Caco-2 (cell line): ENCODE measurements at regions not wholly inside any gene's neighbourhood (a gene's known extent, or its start where the extent isn't known, plus 50 kb on each side); places are given as distances from the start of the nearest gene placed in this dataset.
"Not testable (repeated sequence)": the region's sequence is repeated elsewhere in the genome, so short reads cannot be mapped to it uniquely, and the experiment has no call there.

Experiments used
- BruUV-seq: library from RNA; stranded (reverse); fragments of 400-500 nt; replicated peaks from 2 replicates; lab custom pipeline; 2021; lab: Mats Ljungman, UMichigan
- CTCF ChIA-PET: fragments of 300-600 bp; sonication (Branson Sonifier 250); formaldehyde crosslinking; loops from one replicate; lab custom pipeline; 2022; ENCODE audit warnings: antibody characterized with exemption; lab: Charles Lee
- POLR2A ChIA-PET: fragments of 300-600 bp; sonication (Branson Sonifier 250); formaldehyde crosslinking; loops from one replicate; lab custom pipeline; 2022; ENCODE audit warnings: antibody characterized with exemption; lab: Charles Lee
- DNase-seq, 2 experiments: peaks; one replicate each; pipeline versions ENCODE4 v3.0.0 to v3.0.0-alpha.2; 2020 to 2022
- H3K27me3 ChIP-seq: replicated peaks from 2 replicates; pipeline ENCODE4 v1.6.0; 2011; ENCODE audit warnings: low read length; ENCODE audit not compliant: control insufficient read depth, insufficient read depth
- H3K36me3 ChIP-seq: 2 replicates; pipeline ENCODE4 v1.5.1; 2011; ENCODE audit warnings: low read length; ENCODE audit not compliant: control insufficient read depth, insufficient read depth
- H3K4me1 ChIP-seq: fragments of 250-450 bp; sonication (Bioruptor Pico); 2 replicates; pipeline ENCODE4 v1.5.1; 2020; ENCODE audit warnings: mild to moderate bottlenecking
- H3K4me3 ChIP-seq: 2 replicates; pipeline ENCODE4 v1.5.1; 2011; ENCODE audit warnings: low read depth, mild to moderate bottlenecking, control low read depth, low read length
- H3K9me3 ChIP-seq: fragments of 250-450 bp; sonication (Bioruptor Pico); 2 replicates; pipeline ENCODE4 v1.5.1; 2020; ENCODE audit warnings: mild to moderate bottlenecking, moderate library complexity
- H3K27ac Mint-ChIP-seq: one replicate; pipeline ENCODE4 v1.8.0; 2022; ENCODE audit warnings: mixed read lengths; ENCODE audit not compliant: unreplicated experiment
- H3K27me3 Mint-ChIP-seq: one replicate; pipeline ENCODE4 v1.8.0; 2022; ENCODE audit warnings: mixed read lengths; ENCODE audit not compliant: insufficient read depth, unreplicated experiment
- H3K36me3 Mint-ChIP-seq: one replicate; pipeline ENCODE4 v1.8.0; 2022; ENCODE audit warnings: mild to moderate bottlenecking, mixed read lengths; ENCODE audit not compliant: insufficient read depth, unreplicated experiment
- H3K4me1 Mint-ChIP-seq: one replicate; pipeline ENCODE4 v1.8.0; 2022; ENCODE audit warnings: low read depth, mixed read lengths; ENCODE audit not compliant: unreplicated experiment
- H3K4me3 Mint-ChIP-seq: one replicate; pipeline ENCODE4 v1.8.0; 2022; ENCODE audit warnings: mild to moderate bottlenecking, moderate library complexity, mixed read lengths; ENCODE audit not compliant: unreplicated experiment
- H3K9me3 Mint-ChIP-seq: one replicate; pipeline ENCODE4 v1.8.0; 2022; ENCODE audit warnings: mixed read lengths; ENCODE audit not compliant: unreplicated experiment
- CTCF ChIP-seq, 2 experiments: fragments of 200-600 bp in 1 of 2; IDR thresholded peaks; 1 replicate in 1 of 2; 2 replicates in 1 of 2; pipeline versions ENCODE4 v1.5.1 to v1.8.0; 2011 to 2022; ENCODE audit warnings: antibody characterized with exemption in 1 of 2, control low read depth in 1 of 2, inconsistent platforms in 1 of 2, low read depth in 1 of 2, low read length in 1 of 2, mild to moderate bottlenecking in 1 of 2, moderate library complexity in 1 of 2; ENCODE audit not compliant: insufficient read depth in 1 of 2, severe bottlenecking in 1 of 2, unreplicated experiment in 1 of 2
- intact Hi-C: fragments of 100-400 bp; cut with micrococcal nuclease; formaldehyde crosslinking; loops from one replicate; pipeline ENCODE4 v1.10.0; 2022; ENCODE audit not compliant: unreplicated experiment

DNA sequence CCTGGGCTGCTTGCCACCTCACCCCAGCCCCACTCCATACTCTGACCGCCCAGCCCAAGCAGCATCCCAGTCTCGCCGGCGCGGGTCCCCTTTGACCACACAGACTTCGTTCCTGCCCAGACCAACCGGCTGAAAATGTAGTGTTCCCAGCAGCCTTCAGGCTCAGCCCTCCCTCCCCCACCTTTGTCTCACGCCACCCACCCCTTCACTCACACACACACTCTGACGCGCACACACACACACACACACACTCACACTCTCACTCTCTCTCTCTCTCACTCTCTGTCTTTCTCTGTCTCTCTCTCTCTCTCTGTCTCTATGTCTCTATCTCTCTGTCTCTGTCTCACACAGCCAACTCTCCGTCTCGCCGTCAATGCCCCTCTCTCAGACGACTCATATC, 61.0 kb upstream of the FCGR2A start:
- H3K4me3 ChIP-seq, H3K9me3 Mint-ChIP-seq, BruUV-seq, H3K27me3 Mint-ChIP-seq, H3K4me3 Mint-ChIP-seq, POLR2A ChIA-PET, H3K9me3 ChIP-seq, H3K27me3 ChIP-seq, H3K27ac Mint-ChIP-seq, H3K4me1 ChIP-seq, H3K36me3 ChIP-seq, H3K4me1 Mint-ChIP-seq, DNase-seq, CTCF ChIA-PET: not testable (repeated sequence)
- peaks cover 22% of the 10 kb centered on the region for H3K36me3 Mint-ChIP-seq
- intact Hi-C loops, result loop anchor here (10.0 kb wide), 1 partner anchor 49 kb away; no protein-coding TSS in a partner anchor

GRCh38 chr1:161440312-161440894, 64.9 kb upstream of the FCGR2A start:
- Mint-ChIP-seq H3K4me3 (peak overlapping the region; percentile 89), H3K27ac (peak overlapping the region; percentile 89)

GRCh38 chr1:161439280-161440232, 65.7 kb upstream of the FCGR2A start:
- intact Hi-C loops, result loop anchor here (10.0 kb wide), 1 partner anchor 45 kb away; no protein-coding TSS in a partner anchor
- TF ChIP-seq CTCF (IDR thresholded peaks at IDR 0.05; ENCODE audit: insufficient read depth in 1 of 2, low read depth in 1 of 2, low read length in 1 of 2, severe bottlenecking in 1 of 2, unreplicated experiment in 1 of 2), result no peak
- Mint-ChIP-seq H3K27ac (peak overlapping the region; percentile 25), H3K36me3 (peaks cover 27% of the 10 kb centered on the region), H3K27me3 (peaks cover 3% of the 10 kb centered on the region), H3K9me3 (no peaks in the 10 kb centered on the region), H3K4me1 (peaks cover 5% of the 10 kb centered on the region), H3K4me3 (peak overlapping the region; percentile 89)
- BruUV-seq, result no TSS peak
- ChIA-PET CTCF (interaction anchor here (0.9 to 1.2 kb wide), 3 partner anchors 10 to 238 kb away, joined by 3 to 4 read pairs (median 3); partner anchors contain the start of gene NDUFS2), POLR2A (no interaction called here)
- DNase-seq, result peak; percentile 60 to 67
- H3K27me3 ChIP-seq, result no peaks in the 10 kb centered on the region
- H3K4me1 ChIP-seq, result no peaks in the 10 kb centered on the region
- no peaks in the 10 kb centered on the region for H3K36me3 ChIP-seq
- H3K9me3 ChIP-seq, result no peaks in the 10 kb centered on the region
- peak overlapping the region; percentile 73 for H3K4me3 ChIP-seq

More at GRCh38 chr1:161440312-161440894, 64.9 kb upstream of the FCGR2A start:
- CTCF ChIA-PET, result interaction anchor here (0.9 to 1.2 kb wide), 3 partner anchors 11 to 238 kb away, joined by 3 to 4 read pairs (median 3); partner anchors contain the start of gene NDUFS2
- Histone ChIP-seq H3K9me3 (no peaks in the 10 kb centered on the region), H3K27me3 (no peaks in the 10 kb centered on the region), H3K36me3 (no peaks in the 10 kb centered on the region), H3K4me1 (no peaks in the 10 kb centered on the region), H3K4me3 (peak overlapping the region; percentile 73)
- POLR2A ChIA-PET, result no interaction called here
- H3K36me3 Mint-ChIP-seq, result peaks cover 27% of the 10 kb centered on the region
- no peaks in the 10 kb centered on the region for H3K4me1 Mint-ChIP-seq
- no TSS peak for BruUV-seq
- no peaks in the 10 kb centered on the region for H3K9me3 Mint-ChIP-seq
- DNase-seq, result peak; percentile 68 to 78
- peaks cover 3% of the 10 kb centered on the region for H3K27me3 Mint-ChIP-seq
- TF ChIP-seq CTCF (IDR thresholded peaks at IDR 0.05; ENCODE audit: insufficient read depth in 1 of 2, low read depth in 1 of 2, low read length in 1 of 2, severe bottlenecking in 1 of 2, unreplicated experiment in 1 of 2), result peak; percentile 31 to 54
- intact Hi-C loops, result loop anchor here (10.0 kb wide), 1 partner anchor 46 kb away; no protein-coding TSS in a partner anchor

DNA sequence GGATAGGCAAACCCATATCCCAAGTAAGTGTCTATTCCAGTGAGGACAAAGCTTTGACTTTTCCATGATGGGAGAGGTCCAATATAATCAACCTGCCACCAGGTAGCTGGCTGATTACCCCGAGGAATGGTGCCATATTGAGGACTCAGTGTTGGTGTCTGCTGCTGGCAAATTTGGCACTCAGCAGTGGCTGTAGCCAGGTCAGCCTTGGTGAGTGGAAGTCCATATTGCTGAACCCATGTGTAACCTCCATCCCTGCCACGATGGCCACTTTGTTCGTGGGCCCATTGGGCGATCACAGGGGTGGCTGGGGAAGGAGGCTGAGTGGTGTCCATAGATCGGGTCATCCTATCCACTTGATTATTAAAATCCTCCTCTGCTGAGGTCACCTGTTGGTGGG, 65.5 kb upstream of the CFAP126 start:
- H3K4me3 Mint-ChIP-seq, H3K36me3 Mint-ChIP-seq, CTCF ChIA-PET, H3K36me3 ChIP-seq, H3K27ac Mint-ChIP-seq, H3K9me3 ChIP-seq, H3K4me3 ChIP-seq, H3K4me1 ChIP-seq, DNase-seq, H3K9me3 Mint-ChIP-seq, BruUV-seq, intact Hi-C loops, H3K27me3 Mint-ChIP-seq, H3K27me3 ChIP-seq, POLR2A ChIA-PET: not testable (repeated sequence)
- peaks cover 19% of the 10 kb centered on the region for H3K4me1 Mint-ChIP-seq
